Kidney (tissue), 13 donors: ENCODE measurements at regions not wholly inside any gene's neighbourhood (a gene's known extent, or its start where the extent isn't known, plus 50 kb on each side); places are given as distances from the start of the nearest gene placed in this dataset.

Source experiments
- DNase-seq, 5 donors: peaks; one replicate each; pipeline ENCODE4 v3.0.0-alpha.2; 2013 to 2020
- FAIRE-seq: peaks from 2 replicates; lab custom pipeline; 2012; peaks lifted over from hg19 to GRCh38; lab: Jason Lieb, UNC
- H3K27ac ChIP-seq, 2 donors: one replicate each; pipeline ENCODE4 v1.7.0; 2013; ENCODE audit warnings: low read depth in 2 of 2, low read length in 2 of 2, inconsistent platforms in 1 of 2
- H3K27me3 ChIP-seq: one replicate; pipeline ENCODE4 v1.7.1; 2013; ENCODE audit warnings: low read length, inconsistent platforms; ENCODE audit not compliant: control insufficient read depth, insufficient read depth
- H3K36me3 ChIP-seq, 3 donors: one replicate each; pipeline versions ENCODE4 v1.7.0 to v1.7.1; 2013; ENCODE audit warnings: low read length in 3 of 3, control low read depth in 1 of 3, inconsistent platforms in 1 of 3; ENCODE audit not compliant: insufficient read depth in 3 of 3, control insufficient read depth in 2 of 3
- H3K4me1 ChIP-seq, 3 donors: one replicate each; pipeline versions ENCODE4 v1.7.0 to v1.7.1; 2013; ENCODE audit warnings: low read length in 3 of 3, inconsistent platforms in 1 of 3, low read depth in 1 of 3; ENCODE audit not compliant: control insufficient read depth in 2 of 3, insufficient read depth in 2 of 3
- H3K4me3 ChIP-seq, 3 donors: one replicate each; pipeline versions ENCODE4 v1.7.0 to v1.8.1; 2013; ENCODE audit warnings: low read length in 3 of 3, control low read depth in 1 of 3, inconsistent platforms in 1 of 3
- H3K9ac ChIP-seq, 3 donors: one replicate each; pipeline versions ENCODE4 v1.7.0 to v1.7.1; 2013; ENCODE audit warnings: low read length in 3 of 3, control low read depth in 1 of 3, inconsistent platforms in 1 of 3
- H3K9me3 ChIP-seq, 3 donors: one replicate each; pipeline versions ENCODE4 v1.7.0 to v1.7.1; 2013; ENCODE audit warnings: low read length in 3 of 3, control low read depth in 1 of 3, inconsistent platforms in 1 of 3; ENCODE audit not compliant: control insufficient read depth in 2 of 3, insufficient read depth in 1 of 3
- intact Hi-C: fragments of 100-400 bp; cut with DNase I; formaldehyde crosslinking; loops from one replicate; pipeline ENCODE4 v1.11.1; 2022
- TF ChIP-seq, protein P1 (sequence below): IDR thresholded peaks from 3 replicates; pipeline ENCODE4 v1.5.1; 2012; ENCODE audit warnings: mild to moderate bottlenecking, moderate library complexity, borderline replicate concordance; ENCODE audit not compliant: insufficient read depth; ENCODE audit errors: extremely low read depth
- donor health status: control.
- donor health status: control.
- donor health status: control.
- donor health status: control.
- donor health status: control.
- donor health status: DM: yes; HTN: yes; CAD: no.
- donor health status: Normal renal cell carcinoma (clear cell type).

DNA sequence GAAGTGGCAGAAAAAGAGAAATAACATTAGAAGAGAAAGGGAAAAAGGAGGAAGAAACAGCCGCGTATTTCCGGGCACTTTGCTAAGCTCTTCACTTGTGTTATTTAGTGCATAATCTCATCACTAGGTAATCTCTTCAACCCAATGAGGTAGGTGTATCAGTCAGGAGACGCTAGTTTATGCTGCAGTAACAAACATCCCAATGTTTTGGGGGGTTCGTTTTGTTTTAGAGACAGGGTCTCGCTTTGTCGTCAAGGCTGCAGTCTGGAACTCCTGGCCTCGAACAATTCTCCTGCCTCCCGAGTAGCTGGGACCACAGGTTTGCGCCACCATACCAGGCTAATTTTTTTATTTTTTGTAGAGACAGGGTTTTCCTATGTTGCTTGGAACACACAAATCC, 61.7 kb downstream of the ZFP36L2 start:
- H3K4me1 ChIP-seq = peaks cover 0 to 25% (median 22%) of the 10 kb centered on the region in 3 donors
- H3K4me3 ChIP-seq = no peak overlapping the region
- H3K9me3 ChIP-seq = no peaks in the 10 kb centered on the region
- TF ChIP-seq, protein P1, sequence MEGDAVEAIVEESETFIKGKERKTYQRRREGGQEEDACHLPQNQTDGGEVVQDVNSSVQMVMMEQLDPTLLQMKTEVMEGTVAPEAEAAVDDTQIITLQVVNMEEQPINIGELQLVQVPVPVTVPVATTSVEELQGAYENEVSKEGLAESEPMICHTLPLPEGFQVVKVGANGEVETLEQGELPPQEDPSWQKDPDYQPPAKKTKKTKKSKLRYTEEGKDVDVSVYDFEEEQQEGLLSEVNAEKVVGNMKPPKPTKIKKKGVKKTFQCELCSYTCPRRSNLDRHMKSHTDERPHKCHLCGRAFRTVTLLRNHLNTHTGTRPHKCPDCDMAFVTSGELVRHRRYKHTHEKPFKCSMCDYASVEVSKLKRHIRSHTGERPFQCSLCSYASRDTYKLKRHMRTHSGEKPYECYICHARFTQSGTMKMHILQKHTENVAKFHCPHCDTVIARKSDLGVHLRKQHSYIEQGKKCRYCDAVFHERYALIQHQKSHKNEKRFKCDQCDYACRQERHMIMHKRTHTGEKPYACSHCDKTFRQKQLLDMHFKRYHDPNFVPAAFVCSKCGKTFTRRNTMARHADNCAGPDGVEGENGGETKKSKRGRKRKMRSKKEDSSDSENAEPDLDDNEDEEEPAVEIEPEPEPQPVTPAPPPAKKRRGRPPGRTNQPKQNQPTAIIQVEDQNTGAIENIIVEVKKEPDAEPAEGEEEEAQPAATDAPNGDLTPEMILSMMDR = no peak
- no peak overlapping the region for H3K27ac ChIP-seq
- intact Hi-C loops = no loop called here
- H3K9ac ChIP-seq = no peak overlapping the region
- no peaks in the 10 kb centered on the region for H3K27me3 ChIP-seq
- FAIRE-seq = no peak
- no peaks in the 10 kb centered on the region for H3K36me3 ChIP-seq
- no peak for DNase-seq

DNA sequence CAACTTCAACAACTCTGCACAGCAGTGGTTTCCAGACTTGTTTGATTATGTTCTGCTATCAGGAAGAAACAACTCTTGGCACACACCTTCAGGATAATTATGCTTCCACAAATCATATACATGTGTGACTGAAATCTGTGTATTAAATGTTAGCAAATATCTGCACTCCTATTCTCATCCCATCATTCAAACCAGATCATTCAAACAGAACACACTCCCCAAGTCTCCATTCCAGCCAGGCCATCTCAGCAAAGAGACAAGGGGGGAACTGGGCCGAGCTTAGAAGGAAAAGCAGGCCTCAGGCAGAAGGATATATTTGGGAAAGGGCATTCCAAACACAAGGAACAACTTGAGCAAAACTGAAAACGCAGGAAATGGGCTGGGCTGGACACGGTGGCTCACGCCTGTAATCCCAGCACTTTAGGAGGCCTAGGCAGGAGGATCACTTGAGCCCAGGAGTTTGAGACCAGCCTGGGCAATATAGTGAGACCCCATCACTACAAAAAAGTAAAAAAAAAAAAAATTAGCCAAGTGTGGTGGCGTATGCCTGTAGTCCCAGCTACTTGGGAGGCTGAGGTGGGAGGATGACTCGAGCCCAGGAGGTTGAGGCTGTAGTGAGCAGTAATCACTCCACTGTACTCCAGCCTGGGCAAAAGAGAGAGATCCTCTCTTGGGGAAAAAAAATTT, 62.7 kb downstream of the ZFP36L2 start:
- DNase-seq (no peak), FAIRE-seq (no peak)
- intact Hi-C loops = no loop called here
- H3K27ac ChIP-seq = peak overlapping the region; percentile 56 to 84
- no peaks in the 10 kb centered on the region for H3K9me3 ChIP-seq
- H3K27me3 ChIP-seq = no peaks in the 10 kb centered on the region
- peaks cover 0 to 25% (median 19%) of the 10 kb centered on the region in 3 donors for H3K4me1 ChIP-seq
- no peak overlapping the region for H3K4me3 ChIP-seq
- TF ChIP-seq, protein P1 = no peak
- H3K36me3 ChIP-seq = no peaks in the 10 kb centered on the region
- peak overlapping the region in 1 of 3 donors; percentile 17 for H3K9ac ChIP-seq

DNA sequence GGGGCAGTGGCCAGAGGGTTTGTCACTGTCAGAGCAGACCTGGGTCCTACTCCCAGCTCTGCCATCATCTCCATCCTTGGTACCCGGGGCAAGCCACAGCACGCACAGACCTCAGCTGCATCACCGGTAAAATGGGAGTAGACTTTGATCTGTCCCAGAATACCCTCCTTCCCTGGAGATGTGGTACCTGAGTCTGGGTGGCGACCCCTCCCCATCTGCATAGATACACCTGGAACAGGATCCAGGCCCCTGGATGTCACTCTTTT, 64.0 kb downstream of the ZFP36L2 start:
- Histone ChIP-seq H3K4me1 (peaks cover 0 to 25% (median 19%) of the 10 kb centered on the region in 3 donors), H3K36me3 (no peaks in the 10 kb centered on the region), H3K9me3 (no peaks in the 10 kb centered on the region), H3K4me3 (no peak overlapping the region), H3K27me3 (no peaks in the 10 kb centered on the region), H3K27ac (peak overlapping the region; percentile 44 to 49), H3K9ac (no peak overlapping the region)
- intact Hi-C loops = no loop called here
- FAIRE-seq (no peak), DNase-seq (no peak)
- TF ChIP-seq, protein P1 = no peak
